H9 (cell line): ENCODE measurements at regions not wholly inside any gene's neighbourhood (a gene's known extent, or its start where the extent isn't known, plus 50 kb on each side); places are given as distances from the start of the nearest gene placed in this dataset.

Experiments
- DNase-seq: peaks from one replicate; pipeline ENCODE4 v3.0.0-alpha.2; 2017
- H2AFZ ChIP-seq: one replicate; pipeline ENCODE4 v1.6.1; 2013; ENCODE audit warnings: mild to moderate bottlenecking, low read length, control low read depth, moderate library complexity
- H2AK5ac ChIP-seq: 2 replicates; pipeline ENCODE4 v1.6.1; 2013; ENCODE audit warnings: low read length, control low read depth, mixed read lengths; ENCODE audit not compliant: insufficient read length
- H2BK120ac ChIP-seq: one replicate; pipeline ENCODE4 v1.6.1; 2013; ENCODE audit warnings: low read depth, mild to moderate bottlenecking, low read length, control low read depth, inconsistent platforms; ENCODE audit not compliant: poor library complexity, severe bottlenecking
- H2BK12ac ChIP-seq: 2 replicates; pipeline ENCODE4 v1.6.1; 2013; ENCODE audit warnings: low read length, control low read depth, mixed read lengths, low read depth; ENCODE audit not compliant: insufficient read length
- H2BK15ac ChIP-seq: 2 replicates; pipeline ENCODE4 v1.6.1; 2013; ENCODE audit warnings: low read depth, low read length, control low read depth
- H2BK20ac ChIP-seq: one replicate; pipeline ENCODE4 v1.6.1; 2013; ENCODE audit warnings: low read depth, mild to moderate bottlenecking, low read length, control low read depth, inconsistent platforms; ENCODE audit not compliant: poor library complexity, severe bottlenecking
- H2BK5ac ChIP-seq: 2 replicates; pipeline ENCODE4 v1.6.1; 2013; ENCODE audit warnings: low read length, control low read depth, mixed read lengths; ENCODE audit not compliant: insufficient read length
- H3K14ac ChIP-seq: 2 replicates; pipeline ENCODE4 v1.6.1; 2013; ENCODE audit warnings: low read length, control low read depth; ENCODE audit not compliant: insufficient read depth
- H3K18ac ChIP-seq: 2 replicates; pipeline ENCODE4 v1.6.1; 2013; ENCODE audit warnings: low read depth, mild to moderate bottlenecking, mixed read lengths, low read length, control low read depth; ENCODE audit not compliant: insufficient read length
- H3K23ac ChIP-seq: 2 replicates; pipeline ENCODE4 v1.6.1; 2013; ENCODE audit warnings: low read length, control low read depth, mixed read lengths, low read depth; ENCODE audit not compliant: insufficient read length
- H3K23me2 ChIP-seq: 2 replicates; pipeline ENCODE4 v1.6.1; 2013; ENCODE audit warnings: low read depth, mild to moderate bottlenecking, mixed read lengths, low read length, control low read depth; ENCODE audit not compliant: insufficient read length, poor library complexity, severe bottlenecking
- H3K27ac ChIP-seq: 2 replicates; pipeline ENCODE4 v1.5.1; 2013; ENCODE audit warnings: low read length, control low read depth, mixed read lengths, low read depth; ENCODE audit not compliant: insufficient read length
- H3K27me3 ChIP-seq: 2 replicates; pipeline ENCODE4 v1.6.1; 2013; ENCODE audit warnings: low read length, control low read depth, inconsistent platforms; ENCODE audit not compliant: insufficient read depth
- H3K4ac ChIP-seq: 2 replicates; pipeline ENCODE4 v1.6.1; 2013; ENCODE audit warnings: low read depth, mild to moderate bottlenecking, control low read depth, inconsistent platforms, low read length, moderate library complexity
- H3K4me1 ChIP-seq: 2 replicates; pipeline ENCODE4 v1.6.1; 2013; ENCODE audit warnings: low read length, control low read depth, inconsistent platforms; ENCODE audit not compliant: insufficient read depth
- H3K4me2 ChIP-seq: 2 replicates; pipeline ENCODE4 v1.6.1; 2013; ENCODE audit warnings: low read length, control low read depth, mixed read lengths; ENCODE audit not compliant: insufficient read length, insufficient read depth
- H3K56ac ChIP-seq: 2 replicates; pipeline ENCODE4 v1.6.1; 2013; ENCODE audit warnings: low read depth, mild to moderate bottlenecking, mixed read lengths, low read length, control low read depth; ENCODE audit not compliant: insufficient read length
- H3K79me1 ChIP-seq: 2 replicates; pipeline ENCODE4 v1.6.1; 2013; ENCODE audit warnings: low read depth, mild to moderate bottlenecking, moderate library complexity, low read length, control low read depth, inconsistent platforms; ENCODE audit not compliant: insufficient read depth, poor library complexity, severe bottlenecking
- H3K79me2 ChIP-seq: 2 replicates; pipeline ENCODE4 v1.6.1; 2013; ENCODE audit warnings: low read length, control low read depth, inconsistent platforms; ENCODE audit not compliant: insufficient read depth
- H3K9ac ChIP-seq: 2 replicates; pipeline ENCODE4 v1.6.1; 2013; ENCODE audit warnings: low read length, control low read depth, mixed read lengths; ENCODE audit not compliant: insufficient read length; ENCODE audit errors: extremely low read depth
- H3K9me3 ChIP-seq: one replicate; pipeline ENCODE4 v1.6.1; 2013; ENCODE audit warnings: low read depth, low read length, inconsistent platforms; ENCODE audit not compliant: control insufficient read depth
- H3T11ph ChIP-seq: one replicate; pipeline ENCODE4 v1.6.1; 2013; ENCODE audit warnings: mild to moderate bottlenecking, low read length, control low read depth, inconsistent platforms
- H4K20me1 ChIP-seq: one replicate; pipeline ENCODE4 v1.6.1; 2013; ENCODE audit not compliant: control insufficient read depth, insufficient read length, insufficient read depth
- H4K5ac ChIP-seq: 2 replicates; pipeline ENCODE4 v1.6.1; 2013; ENCODE audit warnings: low read depth, mild to moderate bottlenecking, mixed read lengths, low read length, control low read depth; ENCODE audit not compliant: insufficient read length
- H4K8ac ChIP-seq: replicated peaks from 2 replicates; pipeline ENCODE4 v1.6.1; 2013; ENCODE audit warnings: low read length, control low read depth, mixed read lengths, low read depth; ENCODE audit not compliant: insufficient read length
- H4K91ac ChIP-seq: 2 replicates; pipeline ENCODE4 v1.6.1; 2013; ENCODE audit warnings: low read depth, mild to moderate bottlenecking, moderate library complexity, mixed read lengths, low read length, control low read depth; ENCODE audit not compliant: insufficient read length
- H3K27ac Mint-ChIP-seq, 3 experiments: 2 replicates in 2 of 3; 3 replicates in 1 of 3; pipeline ENCODE4 v1.8.0; 2020 to 2021; ENCODE audit warnings: mixed read lengths in 3 of 3, mild to moderate bottlenecking in 1 of 3, moderate library complexity in 1 of 3
- H3K27me3 Mint-ChIP-seq: 2 replicates; pipeline ENCODE4 v1.8.0; 2021; ENCODE audit warnings: low read depth, mild to moderate bottlenecking, moderate library complexity, mixed read lengths
- H3K36me3 Mint-ChIP-seq, 3 experiments: 2 replicates in 2 of 3; 3 replicates in 1 of 3; pipeline ENCODE4 v1.8.0; 2020 to 2021; ENCODE audit warnings: low read depth in 3 of 3, mixed read lengths in 3 of 3; ENCODE audit not compliant: insufficient read depth in 1 of 3
- H3K4me1 Mint-ChIP-seq, 2 experiments: 2 replicates each; pipeline ENCODE4 v1.8.0; 2020; ENCODE audit warnings: mixed read lengths in 2 of 2
- H3K4me3 Mint-ChIP-seq, 2 experiments: 2 replicates in 1 of 2; 3 replicates in 1 of 2; pipeline ENCODE4 v1.8.0; 2020 to 2021; ENCODE audit warnings: mild to moderate bottlenecking in 2 of 2, mixed read lengths in 2 of 2, moderate library complexity in 1 of 2
- H3K9me3 Mint-ChIP-seq, 2 experiments: 2 replicates in 1 of 2; 3 replicates in 1 of 2; pipeline ENCODE4 v1.8.0; 2020; ENCODE audit warnings: mild to moderate bottlenecking in 2 of 2, mixed read lengths in 2 of 2, moderate library complexity in 1 of 2
- WGBS: extraction: QIAGEN DNeasy Blood & Tissue Kit; methylation state at CpG from one replicate; pipeline ENCODE4 v1.1.7; 2013; ENCODE audit warnings: missing lambda C conversion rate, low lambda C conversion rate, mixed read lengths; ENCODE audit not compliant: insufficient read length; ENCODE audit errors: extremely low coverage; 5-methylcytosine and 5-hydroxymethylcytosine counted together
- TF ChIP-seq, protein P1 (sequence below): fragments of 200-600 bp; sonication (generic); conservative IDR thresholded peaks from 3 replicates; pipeline ENCODE4 v1.8.0; 2021; ENCODE audit warnings: antibody characterized with exemption, mild to moderate bottlenecking

DNA sequence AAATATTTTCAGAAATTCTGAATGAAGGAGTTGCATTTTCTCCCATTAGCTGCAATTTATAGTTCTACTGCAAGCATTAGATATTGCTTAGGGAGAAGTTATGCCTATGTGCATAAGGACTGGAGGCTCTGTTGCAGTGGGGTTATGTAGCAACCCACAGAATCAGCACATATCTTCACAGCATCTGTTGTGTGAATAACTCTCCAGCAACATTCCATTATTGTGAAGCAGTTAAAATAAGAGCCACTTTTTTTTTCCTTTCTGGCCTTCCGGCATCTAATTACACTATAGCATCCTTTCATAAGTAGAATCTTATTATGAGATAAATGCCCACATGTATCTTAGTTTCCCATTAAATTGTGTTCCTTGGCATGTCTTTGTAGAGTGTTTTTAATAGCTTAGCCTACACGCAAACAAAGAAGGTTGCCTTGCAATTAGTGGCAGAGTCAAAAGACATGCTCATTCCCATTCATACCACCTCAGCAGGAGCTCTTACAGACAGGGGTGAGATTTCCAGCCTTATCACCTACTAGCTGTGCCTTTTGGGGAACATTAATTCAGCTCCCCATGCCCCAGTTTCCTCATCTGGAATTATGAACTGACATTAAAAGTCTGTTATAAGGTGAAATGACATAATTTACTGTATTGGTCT, 596.0 kb upstream of the GOT2 start:
- no peak overlapping the region for H2BK12ac ChIP-seq
- no peaks in the 10 kb centered on the region for H3K4me1 ChIP-seq
- H4K5ac ChIP-seq, result no peak overlapping the region
- H2BK15ac ChIP-seq, result no peak overlapping the region
- no peak overlapping the region for H3K9ac ChIP-seq
- peaks cover 14 to 15% of the 10 kb centered on the region in 2 experiments for H3K4me1 Mint-ChIP-seq
- no peaks in the 10 kb centered on the region for H4K20me1 ChIP-seq
- H3K14ac ChIP-seq, result no peak overlapping the region
- H2BK120ac ChIP-seq, result no peak overlapping the region
- no peak overlapping the region for H3T11ph ChIP-seq
- H4K8ac ChIP-seq, result no peak overlapping the region
- no peak overlapping the region for H3K27ac ChIP-seq
- H3K4ac ChIP-seq, result no peak overlapping the region
- no peak overlapping the region for H2AFZ ChIP-seq
- no peaks in the 10 kb centered on the region for H3K79me2 ChIP-seq
- no peak overlapping the region for H3K18ac ChIP-seq
- H3K27ac Mint-ChIP-seq, result no peak overlapping the region
- DNase-seq, result no peak
- no peak overlapping the region for H3K4me2 ChIP-seq
- H3K23me2 ChIP-seq, result no peaks in the 10 kb centered on the region
- H4K91ac ChIP-seq, result no peak overlapping the region
- no CpG with 5 or more reads among the region's 2 CpGs for WGBS
- peaks cover 0 to 4% of the 10 kb centered on the region in 2 experiments; a peak in 2 of 5 replicates for H3K9me3 Mint-ChIP-seq
- TF ChIP-seq, protein P1, sequence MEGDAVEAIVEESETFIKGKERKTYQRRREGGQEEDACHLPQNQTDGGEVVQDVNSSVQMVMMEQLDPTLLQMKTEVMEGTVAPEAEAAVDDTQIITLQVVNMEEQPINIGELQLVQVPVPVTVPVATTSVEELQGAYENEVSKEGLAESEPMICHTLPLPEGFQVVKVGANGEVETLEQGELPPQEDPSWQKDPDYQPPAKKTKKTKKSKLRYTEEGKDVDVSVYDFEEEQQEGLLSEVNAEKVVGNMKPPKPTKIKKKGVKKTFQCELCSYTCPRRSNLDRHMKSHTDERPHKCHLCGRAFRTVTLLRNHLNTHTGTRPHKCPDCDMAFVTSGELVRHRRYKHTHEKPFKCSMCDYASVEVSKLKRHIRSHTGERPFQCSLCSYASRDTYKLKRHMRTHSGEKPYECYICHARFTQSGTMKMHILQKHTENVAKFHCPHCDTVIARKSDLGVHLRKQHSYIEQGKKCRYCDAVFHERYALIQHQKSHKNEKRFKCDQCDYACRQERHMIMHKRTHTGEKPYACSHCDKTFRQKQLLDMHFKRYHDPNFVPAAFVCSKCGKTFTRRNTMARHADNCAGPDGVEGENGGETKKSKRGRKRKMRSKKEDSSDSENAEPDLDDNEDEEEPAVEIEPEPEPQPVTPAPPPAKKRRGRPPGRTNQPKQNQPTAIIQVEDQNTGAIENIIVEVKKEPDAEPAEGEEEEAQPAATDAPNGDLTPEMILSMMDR, result no peak
- H2AK5ac ChIP-seq, result no peak overlapping the region
- H3K36me3 Mint-ChIP-seq, result no peaks in the 10 kb centered on the region
- peaks cover 76% of the 10 kb centered on the region for H3K27me3 Mint-ChIP-seq
- H2BK5ac ChIP-seq, result no peak overlapping the region
- no peak overlapping the region for H3K56ac ChIP-seq
- H3K23ac ChIP-seq, result no peak overlapping the region
- no peaks in the 10 kb centered on the region for H3K79me1 ChIP-seq
- no peak overlapping the region for H3K4me3 Mint-ChIP-seq
- no peaks in the 10 kb centered on the region for H3K9me3 ChIP-seq
- H2BK20ac ChIP-seq, result no peak overlapping the region
- H3K27me3 ChIP-seq, result peaks cover 3% of the 10 kb centered on the region; the same call in 1 of the 2 replicates
